Body of pancreas (tissue), 4 donors: ENCODE measurements at regions not wholly inside any gene's neighbourhood (a gene's known extent, or its start where the extent isn't known, plus 50 kb on each side); places are given as distances from the start of the nearest gene placed in this dataset.

Experiments
- CTCF ChIP-seq, 7 experiments: fragments of 450-650 bp in 4 of 7; fragments of 200-600 bp in 3 of 7; sonication (generic) in 3 of 7; IDR thresholded peaks; one replicate each; pipeline ENCODE4 v1.5.1; 2016 to 2019; ENCODE audit warnings: antibody characterized with exemption in 7 of 7
- POLR2A ChIP-seq, 3 donors: fragments of 450-650 bp; IDR thresholded peaks; one replicate each; pipeline ENCODE4 v1.6.1; 2016; ENCODE audit warnings: antibody characterized with exemption in 3 of 3, mild to moderate bottlenecking in 2 of 3

GRCh38 chr1:163823017-163823416 lies 501.3 kb downstream of the NUF2 start:
- TF ChIP-seq CTCF (IDR thresholded peaks at IDR 0.05) (no peak), POLR2A (IDR thresholded peaks at IDR 0.05) (no peak)
